Neural cell (in vitro differentiated cells): ENCODE measurements at regions not wholly inside any gene's neighbourhood (a gene's known extent, or its start where the extent isn't known, plus 50 kb on each side); places are given as distances from the start of the nearest gene placed in this dataset.

ENCODE experiments used
- H2AFZ ChIP-seq: fragments of 200-600, 300-800 bp; sonication (generic), shearing (Covaris generic); 2 replicates; pipeline ENCODE4 v1.6.0; 2014; ENCODE audit warnings: low read depth, mild to moderate bottlenecking, antibody characterized with exemption, low read length, moderate library complexity
- H3F3A ChIP-seq: fragments of 200-600 bp; shearing (Covaris generic); 2 replicates; pipeline ENCODE4 v1.6.1; 2016; ENCODE audit warnings: mild to moderate bottlenecking, moderate library complexity, mixed read lengths, antibody characterized with exemption, low read length; ENCODE audit not compliant: insufficient read depth, poor library complexity, severe bottlenecking
- H3K27ac ChIP-seq: fragments of 200-600, 300-800 bp; sonication (generic), shearing (Covaris generic); 2 replicates; pipeline ENCODE4 v1.5.1; 2014; ENCODE audit warnings: mild to moderate bottlenecking, low read length, moderate library complexity
- H3K27me3 ChIP-seq: fragments of 300-800, 200-600 bp; sonication (generic), shearing (Covaris generic); 2 replicates; pipeline ENCODE4 v1.6.0; 2014; ENCODE audit warnings: mild to moderate bottlenecking, low read depth, low read length, moderate library complexity; ENCODE audit not compliant: insufficient read depth
- H3K36me3 ChIP-seq: fragments of 300-800, 200-600 bp; sonication (generic), shearing (Covaris generic); 2 replicates; pipeline ENCODE4 v1.5.1; 2014; ENCODE audit warnings: mild to moderate bottlenecking, antibody characterized with exemption, low read length, moderate library complexity; ENCODE audit not compliant: insufficient read depth
- H3K4me2 ChIP-seq: fragments of 300-800, 200-600 bp; sonication (generic), shearing (Covaris generic); 2 replicates; pipeline ENCODE4 v1.6.0; 2014; ENCODE audit warnings: mild to moderate bottlenecking, low read length
- H3K4me3 ChIP-seq: fragments of 300-800, 200-600 bp; sonication (generic), shearing (Covaris generic); 2 replicates; pipeline ENCODE4 v1.5.1; 2014; ENCODE audit warnings: mild to moderate bottlenecking, low read length, moderate library complexity
- H3K79me2 ChIP-seq: fragments of 200-600 bp; shearing (Covaris generic); replicated peaks from 2 replicates; pipeline ENCODE4 v1.6.0; 2014; ENCODE audit warnings: mild to moderate bottlenecking, low read length, moderate library complexity; ENCODE audit not compliant: insufficient read depth
- H3K9ac ChIP-seq: fragments of 300-800, 200-600 bp; sonication (generic), shearing (Covaris generic); 2 replicates; pipeline ENCODE4 v1.6.1; 2016; ENCODE audit warnings: mild to moderate bottlenecking, low read length, mixed read lengths
- H3K9me2 ChIP-seq: fragments of 200-600 bp; shearing (Covaris generic); 2 replicates; pipeline ENCODE4 v1.6.1; 2016; ENCODE audit warnings: mild to moderate bottlenecking, low read length, mixed read lengths; ENCODE audit not compliant: insufficient read depth
- H3K9me3 ChIP-seq: fragments of 200-600, 300-800 bp; sonication (generic), shearing (Covaris generic); 2 replicates; pipeline ENCODE4 v1.6.1; 2016; ENCODE audit warnings: mild to moderate bottlenecking, mixed run types, low read length, moderate library complexity, mixed read lengths
- H4K20me1 ChIP-seq: fragments of 200-600 bp; shearing (Covaris generic); 2 replicates; pipeline ENCODE4 v1.6.1; 2016; ENCODE audit warnings: mild to moderate bottlenecking, mixed run types; ENCODE audit not compliant: insufficient read depth
- CTCF ChIP-seq: fragments of 450-650 bp; IDR thresholded peaks from 2 replicates; pipeline ENCODE4 v1.5.1; 2014; ENCODE audit warnings: antibody characterized with exemption, mild to moderate bottlenecking, moderate library complexity; ENCODE audit not compliant: poor library complexity, severe bottlenecking
- EP300 ChIP-seq: fragments of 450-650 bp; conservative IDR thresholded peaks from 2 replicates; pipeline ENCODE4 v1.6.1; 2014; ENCODE audit warnings: antibody characterized with exemption, mild to moderate bottlenecking, moderate library complexity; ENCODE audit not compliant: poor library complexity, severe bottlenecking
- EZH2 ChIP-seq: fragments of 200-600, 300-800 bp; shearing (Covaris generic), sonication (generic); IDR thresholded peaks from 2 replicates; pipeline ENCODE4 v1.6.1; 2014; ENCODE audit warnings: antibody characterized with exemption, low read length, borderline replicate concordance, mild to moderate bottlenecking; ENCODE audit not compliant: insufficient read depth, poor library complexity, severe bottlenecking
- MXI1 ChIP-seq: fragments of 450-650 bp; conservative IDR thresholded peaks from 2 replicates; pipeline ENCODE4 v1.6.1; 2014; ENCODE audit warnings: antibody characterized with exemption, mild to moderate bottlenecking; ENCODE audit not compliant: poor library complexity, severe bottlenecking
- POLR2AphosphoS5 ChIP-seq: IDR thresholded peaks from 2 replicates; pipeline ENCODE4 v1.6.1; 2012
- RAD21 ChIP-seq: fragments of 450-650 bp; conservative IDR thresholded peaks from 2 replicates; pipeline ENCODE4 v1.6.1; 2014; ENCODE audit warnings: antibody characterized with exemption, mild to moderate bottlenecking, moderate library complexity
- REST ChIP-seq: IDR thresholded peaks from 2 replicates; pipeline ENCODE4 v1.6.1; 2012; ENCODE audit warnings: borderline replicate concordance
- SMC3 ChIP-seq: fragments of 450-650 bp; conservative IDR thresholded peaks from 2 replicates; pipeline ENCODE4 v1.6.1; 2014; ENCODE audit warnings: antibody characterized with exemption, mild to moderate bottlenecking, moderate library complexity; ENCODE audit not compliant: poor library complexity
- TAF1 ChIP-seq: IDR thresholded peaks from 2 replicates; pipeline ENCODE4 v1.6.1; 2012; ENCODE audit warnings: low read depth

GRCh38 chr10:124300224-124300623, 118.5 kb downstream of the OAT start (continued):
- TF ChIP-seq REST (no peak), RAD21 (no peak)

GRCh38 chr10:124299696-124300095, 119.0 kb downstream of the OAT start:
- TF ChIP-seq CTCF (no peak), EZH2 (no peak)
- Histone ChIP-seq H3K4me2 (no peak overlapping the region), H3K4me3 (no peak overlapping the region), H3K27ac (no peak overlapping the region), H3K9ac (no peak overlapping the region), H3K27me3 (no peaks in the 10 kb centered on the region), H2AFZ (no peak overlapping the region), H4K20me1 (no peaks in the 10 kb centered on the region), H3K9me3 (no peaks in the 10 kb centered on the region), H3K9me2 (no peaks in the 10 kb centered on the region), H3K36me3 (no peaks in the 10 kb centered on the region), H3K79me2 (no peaks in the 10 kb centered on the region), H3F3A (no peaks in the 10 kb centered on the region)

- Histone ChIP-seq H2AFZ (no peak overlapping the region), H3K9ac (no peak overlapping the region), H3F3A (no peaks in the 10 kb centered on the region), H3K4me3 (no peak overlapping the region), H3K27me3 (no peaks in the 10 kb centered on the region), H3K36me3 (no peaks in the 10 kb centered on the region), H3K9me2 (no peaks in the 10 kb centered on the region), H4K20me1 (no peaks in the 10 kb centered on the region), H3K9me3 (no peaks in the 10 kb centered on the region), H3K79me2 (no peaks in the 10 kb centered on the region), H3K4me2 (no peak overlapping the region), H3K27ac (no peak overlapping the region)
- TF ChIP-seq SMC3 (no peak), CTCF (no peak), EP300 (no peak), RAD21 (no peak), POLR2AphosphoS5 (no peak), MXI1 (no peak), REST (no peak), TAF1 (no peak), EZH2 (no peak)
These were observed 119.8 kb downstream of the OAT start for GRCh38 chr10:124298891-124299290.
